ENCODE measurements at regions not wholly inside any gene's neighbourhood (a gene's known extent, or its start where the extent isn't known, plus 50 kb on each side); places are given as distances from the start of the nearest gene placed in this dataset.

GRCh38 chr1:81340239-81340638 is 460.5 kb upstream of the ADGRL2 start:
- no peak for TF ChIP-seq CTCF (conservative IDR thresholded peaks at IDR 0.05; ENCODE audit: low read length)
- no peak for TF ChIP-seq EZH2phosphoT487 (IDR thresholded peaks at IDR 0.05; ENCODE audit: borderline replicate concordance, low read depth, low read length)
